ENCODE measurements at regions not wholly inside any gene's neighbourhood (a gene's known extent, or its start where the extent isn't known, plus 50 kb on each side); places are given as distances from the start of the nearest gene placed in this dataset.

GRCh38 chr15:87089551-87089950 lies 1009.9 kb downstream of the AGBL1 start:
- no peak for DNase-seq
- no peak for ATAC-seq
- intact Hi-C loops (cut with DNase I): no loop called here

GRCh38 chr15:87083201-87083600 lies 1003.5 kb downstream of the AGBL1 start:
- intact Hi-C loops (cut with DNase I): no loop called here
- DNase-seq (no peak), ATAC-seq (no peak)

GRCh38 chr15:87082581-87082980 lies 1002.9 kb downstream of the AGBL1 start:
- no peak for ATAC-seq
- no peak for DNase-seq
- intact Hi-C loops (cut with DNase I): no loop called here

- intact Hi-C loops (cut with DNase I): no loop called here
- DNase-seq: no peak
- ATAC-seq: no peak
Observed at GRCh38 chr15:87080547-87080946, 1000.9 kb downstream of the AGBL1 start.

All from left cardiac atrium (tissue), 4 donors.